ENCODE measurements at regions not wholly inside any gene's neighbourhood (a gene's known extent, or its start where the extent isn't known, plus 50 kb on each side); places are given as distances from the start of the nearest gene placed in this dataset.
"Not testable (repeated sequence)": the region's sequence is repeated elsewhere in the genome, so short reads cannot be mapped to it uniquely, and the experiment has no call there.

DNA sequence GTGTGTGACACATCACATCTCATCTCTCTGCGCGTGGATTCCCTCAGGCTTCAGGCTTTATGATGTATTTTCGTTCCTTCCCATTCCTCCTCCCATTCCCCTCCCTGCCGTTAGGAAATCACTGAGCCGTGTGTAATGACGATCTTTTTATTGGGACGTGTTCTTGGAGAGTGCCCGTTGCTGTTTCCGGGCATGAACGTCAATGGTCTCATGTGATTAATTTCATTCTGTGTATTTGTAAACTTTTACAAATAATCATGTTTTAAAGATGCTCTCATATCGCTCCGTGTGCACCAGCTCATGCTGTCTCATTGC lies 271.3 kb downstream of the ADGRD1 start:
- H2AFZ ChIP-seq (ENCODE audit: low read length); H3K4me3 ChIP-seq (ENCODE audit: extremely low read depth in 1 of 4, insufficient read depth in 2 of 4, low read depth in 3 of 4, low read length in 4 of 4); H3K18ac ChIP-seq (ENCODE audit: extremely low read depth, low read length); H4K8ac ChIP-seq (ENCODE audit: extremely low read depth, insufficient read depth, low read length); H3K23ac ChIP-seq (ENCODE audit: insufficient read length); H2AK5ac ChIP-seq (ENCODE audit: low read depth, low read length); H2BK5ac ChIP-seq (ENCODE audit: low read depth, low read length); FAIRE-seq; CTCF ChIA-PET (ENCODE audit: partially characterized antibody); DNase-seq (ENCODE audit: low read depth in 1 of 2, low spot score in 2 of 2); H4K91ac ChIP-seq (replicated peaks; ENCODE audit: insufficient read length, low read length); H3K27me3 ChIP-seq (replicated peaks in 1 of 4; ENCODE audit: control insufficient read depth in 3 of 4, extremely low read depth in 1 of 4, insufficient read depth in 3 of 4, low read length in 3 of 4); H3K4me2 ChIP-seq (ENCODE audit: insufficient read depth in 1 of 2, low read depth in 2 of 2, low read length in 2 of 2); H2BK20ac ChIP-seq (ENCODE audit: low read length); H3K9ac ChIP-seq (replicated peaks in 1 of 4; ENCODE audit: extremely low read depth in 1 of 4, low read depth in 3 of 4, low read length in 3 of 4); H3K9me3 ChIP-seq (ENCODE audit: insufficient read depth in 2 of 2, low read depth in 1 of 2, low read length in 1 of 2); POLR2A ChIA-PET (ENCODE audit: partially characterized antibody); H4K20me1 ChIP-seq (replicated peaks in 1 of 2; ENCODE audit: control insufficient read depth in 1 of 2, insufficient read depth in 2 of 2, low read length in 2 of 2); H3K79me2 ChIP-seq (ENCODE audit: control insufficient read depth in 1 of 2, insufficient read depth in 2 of 2, low read length in 2 of 2); H2BK12ac ChIP-seq (ENCODE audit: low read depth, low read length); H4K5ac ChIP-seq (ENCODE audit: insufficient read length, low read depth, low read length); H2BK15ac ChIP-seq (ENCODE audit: low read length); H2BK120ac ChIP-seq (replicated peaks; ENCODE audit: low read depth, low read length); H3K36me3 ChIP-seq (ENCODE audit: control insufficient read depth in 2 of 4, insufficient read depth in 4 of 4, low read length in 3 of 4); H3K4ac ChIP-seq (replicated peaks; ENCODE audit: insufficient read length, low read depth, low read length); H3K79me1 ChIP-seq (ENCODE audit: low read depth, low read length); H3K14ac ChIP-seq (ENCODE audit: insufficient read length); H3K27ac ChIP-seq (ENCODE audit: low read depth, low read length); H3K56ac ChIP-seq (replicated peaks; ENCODE audit: insufficient read length, low read depth, low read length); H3K23me2 ChIP-seq (ENCODE audit: low read depth, low read length): not testable (repeated sequence)
- H3K4me1 ChIP-seq (replicated peaks in 1 of 4; ENCODE audit: control insufficient read depth in 3 of 4, insufficient read depth in 4 of 4, low read length in 3 of 4) = peaks cover 0 to 25% (median 10%) of the 10 kb centered on the region in 4 experiments; a peak in 6 of 7 replicates
- WGBS, 2 experiments (ENCODE audit: extremely low coverage in 1 of 2, insufficient coverage in 1 of 2, insufficient read length in 1 of 2, insufficient replicate concordance in 2 of 2, low coverage in 1 of 2, low lambda C conversion rate in 2 of 2, missing lambda C conversion rate in 1 of 2) = 100% methylated on average over 3 of the region's 12 CpGs; no CpG with 5 or more reads in 1 of the 2 experiments

All from H1 (cell line).